Endothelial cell of umbilical vein (primary cell): ENCODE measurements at regions not wholly inside any gene's neighbourhood (a gene's known extent, or its start where the extent isn't known, plus 50 kb on each side); places are given as distances from the start of the nearest gene placed in this dataset.

ENCODE experiments used
- BruUV-seq: library from RNA; stranded (reverse); fragments of 400-500 nt; replicated peaks from 2 replicates; lab custom pipeline; 2021; lab: Mats Ljungman, UMichigan
- CTCF ChIA-PET: fragments of 300-600, 350-600 bp; sonication (Branson Sonifier 250); formaldehyde crosslinking; loops from one replicate; lab custom pipeline; 2021; ENCODE audit warnings: antibody characterized with exemption, inconsistent platforms; lab: Charles Lee
- POLR2A ChIA-PET: fragments of 300-600, 350-600 bp; sonication (Branson Sonifier 250); formaldehyde crosslinking; loops from one replicate; lab custom pipeline; 2021; ENCODE audit warnings: antibody characterized with exemption, inconsistent platforms; lab: Charles Lee
- DNase-seq: peaks from one replicate; pipeline ENCODE4 v3.0.0-alpha.2; 2011; ENCODE audit warnings: low read depth, low spot score
- FAIRE-seq: peaks from 2 replicates; lab custom pipeline; 2011; peaks lifted over from hg19 to GRCh38; lab: Jason Lieb, UNC
- H2AFZ ChIP-seq: 2 replicates; pipeline ENCODE4 v1.6.0; 2012; ENCODE audit warnings: low read depth, low read length, control low read depth, inconsistent platforms
- H3K27ac ChIP-seq: 2 replicates; pipeline ENCODE4 v1.5.1; 2011; ENCODE audit warnings: low read depth, mild to moderate bottlenecking, control low read depth, low read length, moderate library complexity; ENCODE audit not compliant: insufficient read depth
- H3K27me3 ChIP-seq, 2 experiments: 2 replicates each; pipeline versions ENCODE4 v1.6.0 to v1.6.1; 2011; ENCODE audit warnings: low read length in 2 of 2, mixed read lengths in 1 of 2; ENCODE audit not compliant: control insufficient read depth in 2 of 2, insufficient read depth in 2 of 2
- H3K36me3 ChIP-seq, 2 experiments: 2 replicates in 1 of 2; 3 replicates in 1 of 2; pipeline ENCODE4 v1.5.1; 2011; ENCODE audit warnings: low read length in 2 of 2, mild to moderate bottlenecking in 1 of 2, moderate library complexity in 1 of 2; ENCODE audit not compliant: control insufficient read depth in 2 of 2, insufficient read depth in 2 of 2; ENCODE audit errors: extremely low read depth in 1 of 2
- H3K4me1 ChIP-seq: 3 replicates; pipeline ENCODE4 v1.5.1; 2011; ENCODE audit warnings: mild to moderate bottlenecking, low read length; ENCODE audit not compliant: control insufficient read depth, insufficient read depth; ENCODE audit errors: extremely low read depth
- H3K4me2 ChIP-seq: 2 replicates; pipeline ENCODE4 v1.6.1; 2011; ENCODE audit warnings: low read length, control low read depth, mixed read lengths; ENCODE audit not compliant: insufficient read depth
- H3K4me3 ChIP-seq, 3 experiments: fragments of 200-600 bp in 1 of 3; sonication (generic), shearing (Covaris generic) in 1 of 3; replicated peaks in 1 of 3; 2 replicates each; pipeline ENCODE4 v1.5.1; 2011 to 2016; ENCODE audit warnings: control low read depth in 3 of 3, low read length in 3 of 3, mild to moderate bottlenecking in 2 of 3, inconsistent platforms in 1 of 3, low read depth in 1 of 3, moderate library complexity in 1 of 3; ENCODE audit not compliant: insufficient read depth in 1 of 3
- H3K79me2 ChIP-seq: 2 replicates; pipeline ENCODE4 v1.6.0; 2012; ENCODE audit warnings: low read length, inconsistent platforms; ENCODE audit not compliant: control insufficient read depth, insufficient read depth
- H3K9ac ChIP-seq: replicated peaks from 2 replicates; pipeline ENCODE3; 2011; ENCODE audit warnings: low read length, control low read depth; ENCODE audit not compliant: insufficient read depth; ENCODE audit errors: extremely low read depth
- H3K9me1 ChIP-seq: replicated peaks from 3 replicates; pipeline ENCODE4 v1.6.0; 2011; ENCODE audit warnings: mild to moderate bottlenecking, low read length; ENCODE audit not compliant: control insufficient read depth, insufficient read depth; ENCODE audit errors: extremely low read depth
- H3K9me3 ChIP-seq: replicated peaks from 2 replicates; pipeline ENCODE4 v1.5.1; 2012; ENCODE audit warnings: low read length, inconsistent platforms; ENCODE audit not compliant: control insufficient read depth, insufficient read depth
- H4K20me1 ChIP-seq: replicated peaks from 2 replicates; pipeline ENCODE3; 2011; ENCODE audit warnings: mild to moderate bottlenecking, low read length; ENCODE audit not compliant: control insufficient read depth, insufficient read depth; ENCODE audit errors: extremely low read depth
- EZH2 ChIP-seq: IDR thresholded peaks from 2 replicates; pipeline ENCODE4 v1.6.1; 2012; ENCODE audit warnings: borderline replicate concordance, low read depth, mild to moderate bottlenecking, moderate library complexity, low read length, inconsistent platforms; ENCODE audit not compliant: severe bottlenecking
- FOS ChIP-seq: IDR thresholded peaks from 2 replicates; pipeline ENCODE4 v1.6.1; 2011; ENCODE audit warnings: mild to moderate bottlenecking, low read length, moderate library complexity, borderline replicate concordance; ENCODE audit not compliant: insufficient read depth
- GATA2 ChIP-seq: IDR thresholded peaks from 2 replicates; pipeline ENCODE4 v1.7.0; 2011; ENCODE audit warnings: low read depth, mild to moderate bottlenecking, moderate library complexity, mixed read lengths, low read length; ENCODE audit not compliant: insufficient read length, insufficient read depth
- JUN ChIP-seq: IDR thresholded peaks from 2 replicates; pipeline ENCODE4 v1.6.1; 2011; ENCODE audit warnings: borderline replicate concordance, low read depth; ENCODE audit not compliant: insufficient read length, insufficient read depth
- MYC ChIP-seq: IDR thresholded peaks from one replicate; pipeline ENCODE4 v1.6.1; 2011; ENCODE audit warnings: mild to moderate bottlenecking, low read depth, low read length
- POLR2A ChIP-seq: IDR thresholded peaks from 2 replicates; pipeline ENCODE4 v1.6.1; 2012; ENCODE audit warnings: low read depth, mild to moderate bottlenecking, control low read depth, low read length
- POLR2AphosphoS5 ChIP-seq: IDR thresholded peaks from 2 replicates; pipeline ENCODE4 v1.6.1; 2012; ENCODE audit warnings: low read depth, mild to moderate bottlenecking, control low read depth, low read length, moderate library complexity; ENCODE audit not compliant: insufficient read depth
- dilution Hi-C: fragments of 300-500 bp; cut with MboI; formaldehyde crosslinking; loops from one replicate; pipeline ENCODE4 v1.15.0; 2019; ENCODE audit warnings: low sequenced_read_pairs; ENCODE audit not compliant: extremely low pct_ligation_motif_present
- intact Hi-C: fragments of 100-400 bp; cut with micrococcal nuclease; formaldehyde crosslinking; loops from one replicate; pipeline ENCODE4 v1.10.0; 2022
- TF ChIP-seq, protein P1 (sequence below): IDR thresholded peaks from 2 replicates; pipeline ENCODE4 v1.6.1; 2011; ENCODE audit not compliant: insufficient read depth, insufficient read length
- TF ChIP-seq, protein P2 (sequence below), 2 donors: IDR thresholded peaks; 1 replicate in 1 of 2; 2 replicates in 1 of 2; pipeline ENCODE4 v1.5.1; 2011; ENCODE audit warnings: low read length in 2 of 2, mild to moderate bottlenecking in 2 of 2, moderate library complexity in 2 of 2, control low read depth in 1 of 2, inconsistent platforms in 1 of 2, low read depth in 1 of 2; ENCODE audit not compliant: insufficient read depth in 1 of 2; ENCODE audit errors: extremely low read depth in 1 of 2

- Histone ChIP-seq H3K27me3 (peaks cover 0 to 2% of the 10 kb centered on the region in 2 experiments), H2AFZ (no peak overlapping the region), H3K9ac (no peak overlapping the region), H4K20me1 (no peaks in the 10 kb centered on the region), H3K36me3 (no peaks in the 10 kb centered on the region), H3K4me3 (no peak overlapping the region), H3K79me2 (no peaks in the 10 kb centered on the region), H3K9me1 (no peaks in the 10 kb centered on the region), H3K27ac (no peak overlapping the region), H3K4me1 (no peaks in the 10 kb centered on the region), H3K4me2 (no peak overlapping the region), H3K9me3 (no peaks in the 10 kb centered on the region)
- no peak for DNase-seq
- POLR2A ChIA-PET = no interaction called here
- TF ChIP-seq JUN (no peak), FOS (no peak), GATA2 (no peak), POLR2AphosphoS5 (no peak), EZH2 (no peak), POLR2A (no peak), MYC (no peak)
- TF ChIP-seq, protein P1, sequence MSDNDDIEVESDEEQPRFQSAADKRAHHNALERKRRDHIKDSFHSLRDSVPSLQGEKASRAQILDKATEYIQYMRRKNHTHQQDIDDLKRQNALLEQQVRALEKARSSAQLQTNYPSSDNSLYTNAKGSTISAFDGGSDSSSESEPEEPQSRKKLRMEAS = no peak
- TF ChIP-seq, protein P2, sequence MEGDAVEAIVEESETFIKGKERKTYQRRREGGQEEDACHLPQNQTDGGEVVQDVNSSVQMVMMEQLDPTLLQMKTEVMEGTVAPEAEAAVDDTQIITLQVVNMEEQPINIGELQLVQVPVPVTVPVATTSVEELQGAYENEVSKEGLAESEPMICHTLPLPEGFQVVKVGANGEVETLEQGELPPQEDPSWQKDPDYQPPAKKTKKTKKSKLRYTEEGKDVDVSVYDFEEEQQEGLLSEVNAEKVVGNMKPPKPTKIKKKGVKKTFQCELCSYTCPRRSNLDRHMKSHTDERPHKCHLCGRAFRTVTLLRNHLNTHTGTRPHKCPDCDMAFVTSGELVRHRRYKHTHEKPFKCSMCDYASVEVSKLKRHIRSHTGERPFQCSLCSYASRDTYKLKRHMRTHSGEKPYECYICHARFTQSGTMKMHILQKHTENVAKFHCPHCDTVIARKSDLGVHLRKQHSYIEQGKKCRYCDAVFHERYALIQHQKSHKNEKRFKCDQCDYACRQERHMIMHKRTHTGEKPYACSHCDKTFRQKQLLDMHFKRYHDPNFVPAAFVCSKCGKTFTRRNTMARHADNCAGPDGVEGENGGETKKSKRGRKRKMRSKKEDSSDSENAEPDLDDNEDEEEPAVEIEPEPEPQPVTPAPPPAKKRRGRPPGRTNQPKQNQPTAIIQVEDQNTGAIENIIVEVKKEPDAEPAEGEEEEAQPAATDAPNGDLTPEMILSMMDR (IDR thresholded peaks at IDR 0.05; ENCODE audit: extremely low read depth in 1 of 2, insufficient read depth in 1 of 2, low read depth in 1 of 2, low read length in 2 of 2) = no peak
- no TSS peak for BruUV-seq
- intact Hi-C loops (no loop called here), dilution Hi-C loops (no loop called here)
- FAIRE-seq = no peak
- CTCF ChIA-PET = no interaction called here
Measured at GRCh38 chr2:136301006-136301405, 183.1 kb upstream of the CXCR4 start.
